ENCODE measurements at regions not wholly inside any gene's neighbourhood (a gene's known extent, or its start where the extent isn't known, plus 50 kb on each side); places are given as distances from the start of the nearest gene placed in this dataset.

DNA sequence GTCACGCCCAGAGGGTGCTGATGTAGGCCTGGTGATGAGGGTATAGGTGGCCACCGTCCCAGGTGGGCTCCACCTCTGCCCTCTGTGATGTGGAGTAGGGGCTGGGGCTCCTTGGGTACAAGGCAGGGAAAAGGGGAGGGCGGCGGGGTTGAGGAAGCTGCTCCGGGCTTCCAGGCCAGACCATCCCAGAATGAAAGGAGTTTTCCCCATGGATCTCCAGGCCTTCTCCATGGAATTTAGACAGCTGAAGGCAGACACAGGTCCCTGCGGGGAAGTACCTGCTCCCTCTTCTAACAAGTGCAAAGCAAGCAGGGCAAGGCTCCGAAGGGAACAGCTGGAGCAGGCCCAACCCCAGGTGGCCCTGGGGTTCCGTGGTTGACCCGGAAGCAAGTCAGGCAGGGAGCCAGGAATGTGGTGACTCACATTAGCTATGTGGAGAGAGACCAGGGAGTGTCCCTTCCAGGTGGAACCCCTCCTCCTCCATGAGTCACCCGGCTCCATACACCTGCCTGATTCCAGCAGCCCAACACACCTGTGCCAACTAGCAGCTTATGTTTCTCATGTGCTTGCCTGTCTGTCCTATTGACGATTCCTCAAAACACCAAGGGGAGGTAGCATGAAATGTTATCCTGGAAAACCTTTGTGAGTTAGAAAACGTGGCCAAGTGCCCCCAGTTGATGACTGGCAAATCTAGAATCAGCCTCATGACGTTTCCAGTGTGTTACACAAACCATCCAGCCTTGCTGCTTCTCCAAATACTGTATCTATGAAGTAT is 59.7 kb upstream of the SNX9 start:
- TF ChIP-seq, protein P1, sequence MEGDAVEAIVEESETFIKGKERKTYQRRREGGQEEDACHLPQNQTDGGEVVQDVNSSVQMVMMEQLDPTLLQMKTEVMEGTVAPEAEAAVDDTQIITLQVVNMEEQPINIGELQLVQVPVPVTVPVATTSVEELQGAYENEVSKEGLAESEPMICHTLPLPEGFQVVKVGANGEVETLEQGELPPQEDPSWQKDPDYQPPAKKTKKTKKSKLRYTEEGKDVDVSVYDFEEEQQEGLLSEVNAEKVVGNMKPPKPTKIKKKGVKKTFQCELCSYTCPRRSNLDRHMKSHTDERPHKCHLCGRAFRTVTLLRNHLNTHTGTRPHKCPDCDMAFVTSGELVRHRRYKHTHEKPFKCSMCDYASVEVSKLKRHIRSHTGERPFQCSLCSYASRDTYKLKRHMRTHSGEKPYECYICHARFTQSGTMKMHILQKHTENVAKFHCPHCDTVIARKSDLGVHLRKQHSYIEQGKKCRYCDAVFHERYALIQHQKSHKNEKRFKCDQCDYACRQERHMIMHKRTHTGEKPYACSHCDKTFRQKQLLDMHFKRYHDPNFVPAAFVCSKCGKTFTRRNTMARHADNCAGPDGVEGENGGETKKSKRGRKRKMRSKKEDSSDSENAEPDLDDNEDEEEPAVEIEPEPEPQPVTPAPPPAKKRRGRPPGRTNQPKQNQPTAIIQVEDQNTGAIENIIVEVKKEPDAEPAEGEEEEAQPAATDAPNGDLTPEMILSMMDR (IDR thresholded peaks at IDR 0.05; ENCODE audit: control extremely low read depth in 1 of 3, insufficient read depth in 1 of 3, low read depth in 1 of 3, low read length in 3 of 3): no peak
- no peak for TF ChIP-seq CBX5 (IDR thresholded peaks at IDR 0.05; ENCODE audit: low read depth, low read length)
- TF ChIP-seq JUND (IDR thresholded peaks at IDR 0.05; ENCODE audit: low read length): peak; percentile 99
